HFF-Myc (cell line): ENCODE measurements at regions not wholly inside any gene's neighbourhood (a gene's known extent, or its start where the extent isn't known, plus 50 kb on each side); places are given as distances from the start of the nearest gene placed in this dataset.

Experiments used
- DNase-seq: peaks from one replicate; pipeline ENCODE4 v3.0.0-alpha.2; 2011; ENCODE audit warnings: low read depth; ENCODE audit errors: extremely low read depth
- H3K4me3 ChIP-seq: replicated peaks from 2 replicates; pipeline ENCODE4 v1.5.1; 2011; ENCODE audit warnings: low read depth, mild to moderate bottlenecking, control low read depth, low read length
- CTCF ChIP-seq: IDR thresholded peaks from 2 replicates; pipeline ENCODE4 v1.5.1; 2012; ENCODE audit warnings: mild to moderate bottlenecking, low read depth, low read length, control low read depth; ENCODE audit errors: missing control alignments

GRCh38 chr4:144409525-144409924, 236.4 kb upstream of the HHIP start:
- TF ChIP-seq CTCF, result no peak
- H3K4me3 ChIP-seq, result no peak overlapping the region
- no peak for DNase-seq

GRCh38 chr4:144410230-144410783, 235.6 kb upstream of the HHIP start:
- no peak for TF ChIP-seq CTCF
- no peak for DNase-seq
- no peak overlapping the region for H3K4me3 ChIP-seq

GRCh38 chr4:144411119-144411518, 234.8 kb upstream of the HHIP start:
- H3K4me3 ChIP-seq, result no peak overlapping the region
- no peak for DNase-seq
- no peak for TF ChIP-seq CTCF

- H3K4me3 ChIP-seq, result no peak overlapping the region
- no peak for TF ChIP-seq CTCF
- DNase-seq, result no peak
These were observed 234.3 kb upstream of the HHIP start for GRCh38 chr4:144411700-144412099.

GRCh38 chr4:144421056-144421455, 224.9 kb upstream of the HHIP start:
- DNase-seq, result no peak
- H3K4me3 ChIP-seq, result no peak overlapping the region
- no peak for TF ChIP-seq CTCF

GRCh38 chr4:144421839-144422565, 224.0 kb upstream of the HHIP start:
- TF ChIP-seq CTCF, result no peak
- no peak for DNase-seq
- H3K4me3 ChIP-seq, result no peak overlapping the region
